ENCODE measurements at regions not wholly inside any gene's neighbourhood (a gene's known extent, or its start where the extent isn't known, plus 50 kb on each side); places are given as distances from the start of the nearest gene placed in this dataset.

GRCh38 chr2:138893746-138894145, 113.6 kb upstream of the NXPH2 start:
- Histone ChIP-seq H3K36me3 (ENCODE audit: control insufficient read depth in 2 of 2, extremely low read depth in 1 of 2, insufficient read depth in 2 of 2, low read length in 2 of 2) (no peaks in the 10 kb centered on the region), H3K9me3 (ENCODE audit: control insufficient read depth, low read depth, low read length) (no peaks in the 10 kb centered on the region), H4K20me1 (ENCODE audit: control insufficient read depth, extremely low read depth, insufficient read depth, low read length) (no peaks in the 10 kb centered on the region), H3K27me3 (ENCODE audit: control insufficient read depth, extremely low read depth, insufficient read depth, low read length) (no peaks in the 10 kb centered on the region), H3K9ac (ENCODE audit: control insufficient read depth, extremely low read depth, insufficient read depth, low read length) (no peak overlapping the region), H3K79me2 (ENCODE audit: control insufficient read depth, insufficient read depth, low read length) (no peaks in the 10 kb centered on the region), H3K4me3 (ENCODE audit: control insufficient read depth in 2 of 3, extremely low read depth in 1 of 3, insufficient read depth in 2 of 3, low read depth in 1 of 3, low read length in 3 of 3) (no peak overlapping the region), H3K4me1 (ENCODE audit: control insufficient read depth, extremely low read depth, insufficient read depth, low read length) (no peaks in the 10 kb centered on the region), H2AFZ (ENCODE audit: control insufficient read depth, low read length) (no peak overlapping the region), H3K4me2 (ENCODE audit: control insufficient read depth, extremely low read depth, insufficient read depth, low read depth, low read length) (no peak overlapping the region), H3K9me1 (ENCODE audit: control insufficient read depth, extremely low read depth, insufficient read depth, low read length) (no peaks in the 10 kb centered on the region), H3K27ac (ENCODE audit: control insufficient read depth, insufficient read depth, low read length) (no peak overlapping the region)
- TF ChIP-seq EZH2 (IDR thresholded peaks at IDR 0.05; ENCODE audit: low read length) (no peak), CTCF (optimal IDR thresholded peaks at IDR 0.05 in 1 of 3, IDR thresholded peaks at IDR 0.05 in 1 of 3, conservative IDR thresholded peaks at IDR 0.05 in 1 of 3; ENCODE audit: extremely low read depth in 1 of 3, insufficient read depth in 2 of 3, low read length in 3 of 3) (no peak)
- no peak for FAIRE-seq
- DNase-seq (ENCODE audit: low read depth, low spot score): no peak
- dilution Hi-C loops (cut with MboI; ENCODE audit: extremely low pct_ligation_motif_present, low sequenced_read_pairs): no loop called here

DNA sequence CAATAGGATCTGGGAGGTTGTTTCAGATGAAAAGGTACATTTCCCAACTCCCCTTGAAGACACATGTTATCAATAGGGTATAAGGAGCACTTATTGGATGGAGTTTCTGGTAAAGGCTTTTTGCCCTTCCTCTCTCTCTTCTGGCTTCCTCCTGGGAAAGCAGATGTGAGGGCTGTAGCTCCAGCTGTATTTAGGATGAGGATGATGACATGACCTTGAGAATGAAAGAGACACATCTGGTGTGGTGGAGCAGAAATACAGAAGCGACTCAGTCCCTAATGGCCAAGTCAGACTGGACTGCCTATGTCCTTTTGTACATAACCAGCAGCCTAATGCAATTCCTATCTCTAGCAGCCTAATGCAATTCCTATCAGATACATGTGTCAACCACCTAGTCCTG, 100.9 kb upstream of the NXPH2 start:
- Histone ChIP-seq H3K27ac (ENCODE audit: control insufficient read depth, insufficient read depth, low read length) (no peak overlapping the region), H3K4me2 (ENCODE audit: control insufficient read depth, extremely low read depth, insufficient read depth, low read depth, low read length) (no peak overlapping the region), H2AFZ (ENCODE audit: control insufficient read depth, low read length) (no peak overlapping the region), H3K79me2 (ENCODE audit: control insufficient read depth, insufficient read depth, low read length) (no peaks in the 10 kb centered on the region), H3K36me3 (ENCODE audit: control insufficient read depth in 2 of 2, extremely low read depth in 1 of 2, insufficient read depth in 2 of 2, low read length in 2 of 2) (no peaks in the 10 kb centered on the region), H3K9me1 (ENCODE audit: control insufficient read depth, extremely low read depth, insufficient read depth, low read length) (no peaks in the 10 kb centered on the region), H4K20me1 (ENCODE audit: control insufficient read depth, extremely low read depth, insufficient read depth, low read length) (no peaks in the 10 kb centered on the region), H3K4me1 (ENCODE audit: control insufficient read depth, extremely low read depth, insufficient read depth, low read length) (no peaks in the 10 kb centered on the region), H3K27me3 (ENCODE audit: control insufficient read depth, extremely low read depth, insufficient read depth, low read length) (no peaks in the 10 kb centered on the region), H3K9ac (ENCODE audit: control insufficient read depth, extremely low read depth, insufficient read depth, low read length) (no peak overlapping the region), H3K9me3 (ENCODE audit: control insufficient read depth, low read depth, low read length) (no peaks in the 10 kb centered on the region), H3K4me3 (ENCODE audit: control insufficient read depth in 2 of 3, extremely low read depth in 1 of 3, insufficient read depth in 2 of 3, low read depth in 1 of 3, low read length in 3 of 3) (no peak overlapping the region)
- dilution Hi-C loops (cut with MboI; ENCODE audit: extremely low pct_ligation_motif_present, low sequenced_read_pairs): no loop called here
- DNase-seq (ENCODE audit: low read depth, low spot score) (no peak), FAIRE-seq (no peak)
- no peak for TF ChIP-seq CTCF (optimal IDR thresholded peaks at IDR 0.05 in 1 of 3, IDR thresholded peaks at IDR 0.05 in 1 of 3, conservative IDR thresholded peaks at IDR 0.05 in 1 of 3; ENCODE audit: extremely low read depth in 1 of 3, insufficient read depth in 2 of 3, low read length in 3 of 3)
- TF ChIP-seq EZH2 (IDR thresholded peaks at IDR 0.05; ENCODE audit: low read length): no peak
